Liver (tissue), 8 donors: ENCODE measurements at regions not wholly inside any gene's neighbourhood (a gene's known extent, or its start where the extent isn't known, plus 50 kb on each side); places are given as distances from the start of the nearest gene placed in this dataset.

Experiments used
- DNase-seq: peaks from one replicate; pipeline ENCODE4 v3.0.0-alpha.2; 2017; ENCODE audit warnings: low spot score
- H3K27ac ChIP-seq, 2 donors: one replicate each; pipeline ENCODE4 v1.7.0; 2013; ENCODE audit warnings: inconsistent platforms in 2 of 2, low read length in 2 of 2, control low read depth in 1 of 2, low read depth in 1 of 2, mild to moderate bottlenecking in 1 of 2
- H3K27me3 ChIP-seq, 4 donors: one replicate each; pipeline versions ENCODE4 v1.6.1 to v1.7.0; 2013; ENCODE audit warnings: low read length in 3 of 4, inconsistent platforms in 1 of 4, mild to moderate bottlenecking in 1 of 4, moderate library complexity in 1 of 4; ENCODE audit not compliant: control insufficient read depth in 4 of 4, insufficient read depth in 4 of 4
- H3K36me3 ChIP-seq, 4 donors: one replicate each; pipeline versions ENCODE4 v1.6.1 to v1.7.0; 2013; ENCODE audit warnings: low read length in 3 of 4, mild to moderate bottlenecking in 3 of 4, low read depth in 1 of 4, moderate library complexity in 1 of 4; ENCODE audit not compliant: control insufficient read depth in 4 of 4, insufficient read depth in 3 of 4
- H3K4me1 ChIP-seq, 4 donors: one replicate each; pipeline versions ENCODE4 v1.6.1 to v1.7.0; 2013; ENCODE audit warnings: low read length in 3 of 4, mild to moderate bottlenecking in 3 of 4, moderate library complexity in 1 of 4; ENCODE audit not compliant: control insufficient read depth in 4 of 4, insufficient read depth in 4 of 4
- H3K4me3 ChIP-seq, 3 donors: one replicate each; pipeline versions ENCODE4 v1.6.1 to v1.7.0; 2013; ENCODE audit warnings: low read length in 3 of 3, control low read depth in 1 of 3, low read depth in 1 of 3, mild to moderate bottlenecking in 1 of 3
- H3K9ac ChIP-seq, 2 donors: one replicate each; pipeline ENCODE4 v1.7.0; 2013; ENCODE audit warnings: low read length in 2 of 2, mild to moderate bottlenecking in 2 of 2, moderate library complexity in 2 of 2, control low read depth in 1 of 2, low read depth in 1 of 2
- H3K9me3 ChIP-seq, 4 donors: one replicate each; pipeline versions ENCODE4 v1.6.1 to v1.7.0; 2013; ENCODE audit warnings: low read length in 3 of 4; ENCODE audit not compliant: control insufficient read depth in 4 of 4
- CTCF ChIP-seq: fragments of 150-350 bp; IDR thresholded peaks from 2 replicates; pipeline ENCODE4 v1.5.1; 2017; ENCODE audit warnings: improper control_type of control experiment, low read depth, low read length; ENCODE audit not compliant: missing input control
- EGR1 ChIP-seq, 2 donors: IDR thresholded peaks; 2 replicates each; pipeline ENCODE4 v1.6.1; 2016 to 2018; ENCODE audit warnings: antibody characterized with exemption in 2 of 2, low read depth in 2 of 2
- FOXA1 ChIP-seq: IDR thresholded peaks from 2 replicates; pipeline ENCODE4 v1.6.1; 2016; ENCODE audit warnings: antibody characterized with exemption
- GABPA ChIP-seq, 2 donors: IDR thresholded peaks in 1 of 2; conservative IDR thresholded peaks in 1 of 2; 2 replicates each; pipeline ENCODE4 v1.6.1; 2016; ENCODE audit warnings: antibody characterized with exemption in 2 of 2, mild to moderate bottlenecking in 1 of 2, moderate library complexity in 1 of 2
- HNF4A ChIP-seq, 2 donors: conservative IDR thresholded peaks; 2 replicates each; pipeline ENCODE4 v1.6.1; 2016; ENCODE audit warnings: antibody characterized with exemption in 2 of 2, mild to moderate bottlenecking in 2 of 2
- HNF4G ChIP-seq: IDR thresholded peaks from 2 replicates; pipeline ENCODE4 v1.6.1; 2016; ENCODE audit warnings: antibody characterized with exemption
- JUND ChIP-seq, 2 donors: IDR thresholded peaks; 2 replicates each; pipeline ENCODE4 v1.6.1; 2016; ENCODE audit warnings: antibody characterized with exemption in 2 of 2
- MAX ChIP-seq: IDR thresholded peaks from 2 replicates; pipeline ENCODE4 v1.6.1; 2016; ENCODE audit warnings: antibody characterized with exemption
- NR2F2 ChIP-seq: IDR thresholded peaks from 2 replicates; pipeline ENCODE4 v1.6.1; 2016; ENCODE audit warnings: antibody characterized with exemption
- REST ChIP-seq: IDR thresholded peaks from 2 replicates; pipeline ENCODE4 v1.6.1; 2016; ENCODE audit warnings: antibody characterized with exemption, mild to moderate bottlenecking
- RXRA ChIP-seq, 2 donors: IDR thresholded peaks; 2 replicates each; pipeline ENCODE4 v1.6.1; 2017 to 2018; ENCODE audit warnings: antibody characterized with exemption in 2 of 2, mild to moderate bottlenecking in 1 of 2
- SP1 ChIP-seq: IDR thresholded peaks from 2 replicates; pipeline ENCODE4 v1.6.1; 2018; ENCODE audit warnings: antibody characterized with exemption, mild to moderate bottlenecking
- TAF1 ChIP-seq: conservative IDR thresholded peaks from 2 replicates; pipeline ENCODE4 v1.6.1; 2016; ENCODE audit warnings: antibody characterized with exemption, mild to moderate bottlenecking
- YY1 ChIP-seq: IDR thresholded peaks from 2 replicates; pipeline ENCODE4 v1.6.1; 2016; ENCODE audit warnings: antibody characterized with exemption, mild to moderate bottlenecking
- ZBTB33 ChIP-seq: IDR thresholded peaks from 2 replicates; pipeline ENCODE4 v1.6.1; 2016; ENCODE audit warnings: antibody characterized with exemption
- WGBS: extraction: QIAGEN DNeasy Blood & Tissue Kit; methylation state at CpG from one replicate; pipeline ENCODE4 v1.1.7; 2013; 5-methylcytosine and 5-hydroxymethylcytosine counted together
- donor health status: healthy.
- donor health status: healthy.
- donor health status: healthy.
- donor health status: healthy.
- donor health status: healthy.

GRCh38 chr21:35857095-35857494 lies 203.2 kb downstream of the SETD4 start:
- Histone ChIP-seq H3K4me1 (no peaks in the 10 kb centered on the region), H3K9me3 (no peaks in the 10 kb centered on the region), H3K27me3 (peaks cover 0 to 4% (median under 1%) of the 10 kb centered on the region in 4 donors), H3K9ac (no peak overlapping the region), H3K4me3 (no peak overlapping the region), H3K36me3 (no peaks in the 10 kb centered on the region), H3K27ac (no peak overlapping the region)
- 74% methylated on average over 2 of the region's 2 CpGs for WGBS
- no peak for DNase-seq
- TF ChIP-seq REST: no peak
- no peak for TF ChIP-seq SP1
- no peak for TF ChIP-seq EGR1 (IDR thresholded peaks at IDR 0.05; ENCODE audit: low read depth in 2 of 2)
- TF ChIP-seq MAX: no peak
- no peak for TF ChIP-seq YY1
- no peak for TF ChIP-seq CTCF
- TF ChIP-seq FOXA1: no peak
- no peak for TF ChIP-seq GABPA (IDR thresholded peaks at IDR 0.05 in 1 of 2, conservative IDR thresholded peaks at IDR 0.05 in 1 of 2)
- TF ChIP-seq NR2F2: no peak
- TF ChIP-seq TAF1: no peak
- TF ChIP-seq JUND (IDR thresholded peaks at IDR 0.05): no peak
- no peak for TF ChIP-seq ZBTB33
- no peak for TF ChIP-seq HNF4A (conservative IDR thresholded peaks at IDR 0.05)
- no peak for TF ChIP-seq HNF4G

- no peak for DNase-seq
- Histone ChIP-seq H3K27ac (no peak overlapping the region), H3K4me1 (no peaks in the 10 kb centered on the region), H3K36me3 (no peaks in the 10 kb centered on the region), H3K9ac (no peak overlapping the region), H3K9me3 (no peaks in the 10 kb centered on the region), H3K27me3 (peaks cover 0 to 4% (median under 1%) of the 10 kb centered on the region in 4 donors), H3K4me3 (no peak overlapping the region)
- TF ChIP-seq JUND (IDR thresholded peaks at IDR 0.05) (no peak), YY1 (no peak), RXRA (IDR thresholded peaks at IDR 0.05) (no peak), EGR1 (IDR thresholded peaks at IDR 0.05; ENCODE audit: low read depth in 2 of 2) (no peak), MAX (no peak)
- WGBS: 49% methylated on average over 2 of the region's 2 CpGs
Measured at GRCh38 chr21:35855484-35855883, 204.8 kb downstream of the SETD4 start.
